ENCODE measurements at regions not wholly inside any gene's neighbourhood (a gene's known extent, or its start where the extent isn't known, plus 50 kb on each side); places are given as distances from the start of the nearest gene placed in this dataset.
"Not testable (repeated sequence)": the region's sequence is repeated elsewhere in the genome, so short reads cannot be mapped to it uniquely, and the experiment has no call there.

DNA sequence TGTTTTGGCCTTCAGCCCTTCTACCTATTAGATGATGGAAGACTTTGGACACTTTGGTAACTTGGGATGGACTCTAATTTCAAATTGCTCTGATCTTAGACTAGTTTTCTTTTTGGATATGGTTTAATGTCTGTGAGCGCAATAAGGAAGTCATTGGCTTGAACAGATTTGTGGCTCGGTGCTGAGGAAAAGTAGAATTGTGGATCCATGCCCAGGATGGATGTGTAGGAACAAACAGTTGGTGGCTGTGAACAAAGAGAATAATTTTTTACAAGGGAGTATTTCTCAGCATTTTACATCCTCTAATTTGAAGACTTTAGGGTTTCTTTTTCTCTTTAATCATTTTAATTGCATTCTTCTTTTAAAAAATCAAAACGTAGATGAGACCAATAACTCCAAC lies 327.1 kb downstream of the GLUD2 start (continued):
- TF ChIP-seq ZNF239 (CRISPR knock-in tag; IDR thresholded peaks at IDR 0.05) (no peak), ZNF217 (CRISPR knock-in tag; IDR thresholded peaks at IDR 0.05) (no peak), ZBTB8A (IDR thresholded peaks at IDR 0.05; ENCODE audit: partially characterized antibody) (no peak)

DNA sequence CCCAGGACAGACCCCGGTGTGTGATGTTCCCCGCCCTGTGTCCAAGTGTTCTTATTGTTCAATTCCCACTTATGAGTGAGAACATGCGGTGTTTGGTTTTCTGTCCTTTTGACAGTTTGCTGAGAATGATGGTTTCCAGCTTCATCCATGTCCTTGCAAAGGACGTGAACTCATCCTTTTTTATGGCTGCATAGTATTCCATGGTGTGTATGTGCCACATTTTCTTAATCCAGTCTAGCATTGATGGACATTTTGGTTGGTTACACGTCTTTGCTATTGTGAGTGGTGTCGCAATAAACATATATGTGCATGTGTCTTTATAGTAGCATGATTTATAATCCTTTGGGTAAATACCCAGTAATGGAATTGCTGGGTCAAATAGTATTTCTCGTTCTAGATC lies 334.5 kb downstream of the GLUD2 start:
- H3K27ac ChIP-seq (ENCODE audit: extremely low read depth, low read depth, low read length); ATAC-seq; intact Hi-C loops (cut with micrococcal nuclease); H3K9me3 ChIP-seq (replicated peaks; ENCODE audit: control insufficient read depth, insufficient read depth, low read depth, low read length); H3K36me3 ChIP-seq (ENCODE audit: control insufficient read depth, insufficient read depth, low read length); H3K9ac ChIP-seq (ENCODE audit: insufficient read depth in 1 of 2, low read depth in 2 of 2, low read length in 2 of 2); H3K4me3 ChIP-seq; POLR2A ChIA-PET; H4K20me1 ChIP-seq (replicated peaks; ENCODE audit: control insufficient read depth, insufficient read depth, low read length); FAIRE-seq; H3K9me1 ChIP-seq (ENCODE audit: control insufficient read depth, insufficient read depth, low read length); H3K79me2 ChIP-seq (ENCODE audit: control insufficient read depth, insufficient read depth, low read length); DNase-seq (ENCODE audit: extremely low read depth in 1 of 4, low spot score in 3 of 4); H3K4me1 ChIP-seq (replicated peaks in 1 of 2; ENCODE audit: control insufficient read depth in 2 of 2, insufficient read depth in 2 of 2, low read length in 2 of 2); H2AFZ ChIP-seq (ENCODE audit: low read depth, low read length); CTCF ChIA-PET (ENCODE audit: low intra/inter-chr PET ratio); H3K27me3 ChIP-seq (ENCODE audit: control insufficient read depth in 2 of 2, insufficient read depth in 2 of 2, low read length in 2 of 2); H3K4me2 ChIP-seq (ENCODE audit: insufficient read depth, low read length); BruUV-seq (replicated peaks); in situ Hi-C loops (cut with MboI): not testable (repeated sequence)
- TF ChIP-seq ZNF146 (CRISPR knock-in tag; IDR thresholded peaks at IDR 0.05; ENCODE audit: unreplicated experiment): peak; percentile 61
- 52% methylated on average over 7 of the region's 7 CpGs for WGBS (ENCODE audit: insufficient coverage, low coverage, missing lambda C conversion rate)

DNA sequence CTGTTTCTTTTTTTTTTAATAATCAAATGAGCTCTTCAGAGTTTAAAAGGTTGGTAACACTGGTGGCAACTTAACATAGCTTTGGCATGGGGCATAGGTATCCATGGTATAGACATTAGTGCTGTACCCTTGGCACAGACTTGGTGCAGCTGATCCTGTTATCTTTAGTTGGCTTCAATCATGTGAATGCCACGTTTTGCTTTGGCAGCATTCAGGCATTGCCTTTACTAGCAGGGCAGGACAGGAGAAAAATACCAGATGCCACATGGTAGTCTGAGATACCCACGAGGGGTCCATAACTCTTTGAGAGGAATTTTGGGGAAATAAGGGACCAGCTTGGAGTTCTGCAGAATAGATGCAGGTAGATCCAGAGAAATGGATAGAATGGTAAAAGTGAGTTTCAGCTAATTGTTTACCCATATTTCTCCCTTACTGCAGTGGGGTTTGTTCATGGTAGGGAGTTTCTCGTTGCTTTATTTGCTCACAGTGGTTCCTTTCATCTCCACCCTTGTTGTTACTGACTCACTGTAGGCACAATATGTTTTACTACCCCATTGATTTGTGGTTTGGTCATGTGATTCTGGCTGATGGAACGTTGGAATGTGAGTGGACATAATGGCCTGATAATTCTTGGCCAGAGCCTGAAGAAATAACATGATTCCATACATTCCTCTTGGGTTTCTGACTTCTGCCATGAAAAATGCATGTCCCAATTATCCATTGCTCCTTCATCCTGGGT lies 342.7 kb downstream of the GLUD2 start:
- Histone ChIP-seq H3K4me1 (replicated peaks in 1 of 2; ENCODE audit: control insufficient read depth in 2 of 2, insufficient read depth in 2 of 2, low read length in 2 of 2) (no peaks in the 10 kb centered on the region), H3K79me2 (ENCODE audit: control insufficient read depth, insufficient read depth, low read length) (no peaks in the 10 kb centered on the region), H3K9ac (ENCODE audit: insufficient read depth in 1 of 2, low read depth in 2 of 2, low read length in 2 of 2) (no peak overlapping the region), H3K9me3 (replicated peaks; ENCODE audit: control insufficient read depth, insufficient read depth, low read depth, low read length) (no peaks in the 10 kb centered on the region), H3K9me1 (ENCODE audit: control insufficient read depth, insufficient read depth, low read length) (no peaks in the 10 kb centered on the region), H3K36me3 (ENCODE audit: control insufficient read depth, insufficient read depth, low read length) (no peaks in the 10 kb centered on the region), H2AFZ (ENCODE audit: low read depth, low read length) (no peak overlapping the region), H3K4me2 (ENCODE audit: insufficient read depth, low read length) (no peak overlapping the region), H3K27me3 (ENCODE audit: control insufficient read depth in 2 of 2, insufficient read depth in 2 of 2, low read length in 2 of 2) (no peaks in the 10 kb centered on the region), H3K27ac (ENCODE audit: extremely low read depth, low read depth, low read length) (no peak overlapping the region), H3K4me3 (no peak overlapping the region), H4K20me1 (replicated peaks; ENCODE audit: control insufficient read depth, insufficient read depth, low read length) (no peaks in the 10 kb centered on the region)
- no TSS peak for BruUV-seq (replicated peaks)
- no peak for TF ChIP-seq HMGN3 (IDR thresholded peaks at IDR 0.05; ENCODE audit: borderline replicate concordance, extremely low read depth, insufficient read length, low read depth, low read length)
- TF ChIP-seq, protein P1, sequence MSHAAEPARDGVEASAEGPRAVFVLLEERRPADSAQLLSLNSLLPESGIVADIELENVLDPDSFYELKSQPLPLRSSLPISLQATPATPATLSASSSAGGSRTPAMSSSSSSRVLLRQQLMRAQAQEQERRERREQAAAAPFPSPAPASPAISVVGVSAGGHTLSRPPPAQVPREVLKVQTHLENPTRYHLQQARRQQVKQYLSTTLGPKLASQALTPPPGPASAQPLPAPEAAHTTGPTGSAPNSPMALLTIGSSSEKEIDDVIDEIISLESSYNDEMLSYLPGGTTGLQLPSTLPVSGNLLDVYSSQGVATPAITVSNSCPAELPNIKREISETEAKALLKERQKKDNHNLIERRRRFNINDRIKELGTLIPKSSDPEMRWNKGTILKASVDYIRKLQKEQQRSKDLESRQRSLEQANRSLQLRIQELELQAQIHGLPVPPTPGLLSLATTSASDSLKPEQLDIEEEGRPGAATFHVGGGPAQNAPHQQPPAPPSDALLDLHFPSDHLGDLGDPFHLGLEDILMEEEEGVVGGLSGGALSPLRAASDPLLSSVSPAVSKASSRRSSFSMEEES (CRISPR knock-in tag; IDR thresholded peaks at IDR 0.05): peak; percentile 53
- intact Hi-C loops (cut with micrococcal nuclease) (no loop called here), in situ Hi-C loops (cut with MboI) (no loop called here)
- 17% methylated on average over 4 of the region's 4 CpGs for WGBS (ENCODE audit: insufficient coverage, low coverage, missing lambda C conversion rate)
- ATAC-seq (no peak), DNase-seq (ENCODE audit: extremely low read depth in 1 of 4, low spot score in 3 of 4) (no peak), FAIRE-seq (no peak)
- POLR2A ChIA-PET: no interaction called here
- CTCF ChIA-PET (ENCODE audit: low intra/inter-chr PET ratio): no interaction called here

All from K562 (cell line).